OCI-LY1 (cell line): ENCODE measurements at regions not wholly inside any gene's neighbourhood (a gene's known extent, or its start where the extent isn't known, plus 50 kb on each side); places are given as distances from the start of the nearest gene placed in this dataset.

ENCODE experiments used
- H2AFZ ChIP-seq: fragments of 200-600 bp; sonication (generic), shearing (Covaris generic); 2 replicates; pipeline ENCODE4 v1.6.0; 2014; ENCODE audit warnings: antibody characterized with exemption, mild to moderate bottlenecking, low read length
- H3F3A ChIP-seq: fragments of 200-600 bp; sonication (generic), shearing (Covaris generic); 2 replicates; pipeline ENCODE4 v1.6.0; 2014; ENCODE audit warnings: mild to moderate bottlenecking, antibody characterized with exemption, low read length, moderate library complexity; ENCODE audit not compliant: insufficient read depth
- H3K27ac ChIP-seq: fragments of 200-600 bp; sonication (generic); 2 replicates; pipeline ENCODE4 v1.5.1; 2014; ENCODE audit warnings: low read length, mixed run types, mild to moderate bottlenecking, low read depth; ENCODE audit not compliant: poor library complexity, severe bottlenecking
- H3K27me3 ChIP-seq: fragments of 200-600 bp; sonication (generic); 2 replicates; pipeline ENCODE4 v1.6.0; 2014; ENCODE audit warnings: antibody characterized with exemption, mild to moderate bottlenecking, low read length, moderate library complexity; ENCODE audit not compliant: insufficient read depth
- H3K36me3 ChIP-seq: fragments of 200-600 bp; sonication (generic); 2 replicates; pipeline ENCODE4 v1.6.1; 2014; ENCODE audit warnings: mild to moderate bottlenecking, antibody characterized with exemption, low read length, moderate library complexity, mixed read lengths; ENCODE audit not compliant: insufficient read depth
- H3K4me1 ChIP-seq: fragments of 200-600 bp; sonication (generic); 2 replicates; pipeline ENCODE4 v1.5.1; 2014; ENCODE audit warnings: mild to moderate bottlenecking, low read length, moderate library complexity; ENCODE audit not compliant: insufficient read depth, severe bottlenecking
- H3K4me2 ChIP-seq: fragments of 200-600 bp; sonication (generic), shearing (Covaris generic); 2 replicates; pipeline ENCODE4 v1.6.1; 2014; ENCODE audit warnings: low read length
- H3K4me3 ChIP-seq: fragments of 200-600 bp; sonication (generic); 2 replicates; pipeline ENCODE4 v1.5.1; 2014; ENCODE audit warnings: low read length, low read depth, mild to moderate bottlenecking, mixed read lengths; ENCODE audit not compliant: poor library complexity, severe bottlenecking
- H3K79me2 ChIP-seq: fragments of 200-600 bp; shearing (Covaris generic); 2 replicates; pipeline ENCODE4 v1.6.1; 2016; ENCODE audit warnings: mixed run types, low read length, mixed read lengths; ENCODE audit not compliant: insufficient read depth
- H3K9ac ChIP-seq: fragments of 200-600 bp; sonication (generic), shearing (Covaris generic); 2 replicates; pipeline ENCODE4 v1.6.1; 2014; ENCODE audit warnings: mild to moderate bottlenecking, low read length, mixed read lengths
- H3K9me2 ChIP-seq: fragments of 200-600 bp; sonication (generic), shearing (Covaris generic); 2 replicates; pipeline ENCODE4 v1.6.1; 2014; ENCODE audit warnings: low read depth, mild to moderate bottlenecking, low read length, mixed read lengths
- H3K9me3 ChIP-seq: fragments of 200-600 bp; shearing (Covaris generic); 2 replicates; pipeline ENCODE4 v1.6.1; 2014; ENCODE audit warnings: low read length, mixed read lengths
- H4K20me1 ChIP-seq: fragments of 200-600 bp; sonication (generic), shearing (Covaris generic); 2 replicates; pipeline ENCODE4 v1.6.0; 2016; ENCODE audit warnings: mild to moderate bottlenecking, low read length; ENCODE audit not compliant: insufficient read depth
- EZH2 ChIP-seq: fragments of 200-600 bp; sonication (generic), shearing (Covaris generic); IDR thresholded peaks from 2 replicates; pipeline ENCODE4 v1.8.0; 2017; ENCODE audit warnings: borderline replicate concordance, mixed run types, mild to moderate bottlenecking, antibody characterized with exemption, low read length, moderate library complexity, mixed read lengths
- TF ChIP-seq, protein P1 (sequence below): fragments of 200-600 bp; sonication (generic), shearing (Covaris generic); IDR thresholded peaks from 2 replicates; pipeline ENCODE4 v1.5.1; 2017; ENCODE audit warnings: mild to moderate bottlenecking, antibody characterized with exemption, low read length, moderate library complexity, mixed read lengths

DNA sequence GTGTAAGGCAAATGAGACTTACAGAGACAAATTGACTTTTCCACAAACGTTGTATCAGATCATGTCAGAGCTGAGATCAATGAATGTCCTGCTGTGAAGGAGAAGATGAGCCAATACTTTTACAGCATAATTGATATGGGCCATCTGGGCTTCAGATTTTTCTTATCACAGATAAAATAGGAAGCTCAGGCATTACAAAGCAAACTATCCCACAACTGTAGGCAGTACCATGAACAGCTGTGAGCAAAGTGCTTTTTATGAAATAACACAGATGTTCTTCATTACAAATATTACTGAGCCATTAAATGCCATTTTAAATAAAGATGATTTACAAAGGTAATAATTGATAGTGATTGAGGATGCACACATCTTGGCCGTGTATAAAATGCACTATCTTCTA lies 852.3 kb downstream of the OTOL1 start:
- TF ChIP-seq EZH2, result no peak
- TF ChIP-seq, protein P1, sequence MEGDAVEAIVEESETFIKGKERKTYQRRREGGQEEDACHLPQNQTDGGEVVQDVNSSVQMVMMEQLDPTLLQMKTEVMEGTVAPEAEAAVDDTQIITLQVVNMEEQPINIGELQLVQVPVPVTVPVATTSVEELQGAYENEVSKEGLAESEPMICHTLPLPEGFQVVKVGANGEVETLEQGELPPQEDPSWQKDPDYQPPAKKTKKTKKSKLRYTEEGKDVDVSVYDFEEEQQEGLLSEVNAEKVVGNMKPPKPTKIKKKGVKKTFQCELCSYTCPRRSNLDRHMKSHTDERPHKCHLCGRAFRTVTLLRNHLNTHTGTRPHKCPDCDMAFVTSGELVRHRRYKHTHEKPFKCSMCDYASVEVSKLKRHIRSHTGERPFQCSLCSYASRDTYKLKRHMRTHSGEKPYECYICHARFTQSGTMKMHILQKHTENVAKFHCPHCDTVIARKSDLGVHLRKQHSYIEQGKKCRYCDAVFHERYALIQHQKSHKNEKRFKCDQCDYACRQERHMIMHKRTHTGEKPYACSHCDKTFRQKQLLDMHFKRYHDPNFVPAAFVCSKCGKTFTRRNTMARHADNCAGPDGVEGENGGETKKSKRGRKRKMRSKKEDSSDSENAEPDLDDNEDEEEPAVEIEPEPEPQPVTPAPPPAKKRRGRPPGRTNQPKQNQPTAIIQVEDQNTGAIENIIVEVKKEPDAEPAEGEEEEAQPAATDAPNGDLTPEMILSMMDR, result no peak

DNA sequence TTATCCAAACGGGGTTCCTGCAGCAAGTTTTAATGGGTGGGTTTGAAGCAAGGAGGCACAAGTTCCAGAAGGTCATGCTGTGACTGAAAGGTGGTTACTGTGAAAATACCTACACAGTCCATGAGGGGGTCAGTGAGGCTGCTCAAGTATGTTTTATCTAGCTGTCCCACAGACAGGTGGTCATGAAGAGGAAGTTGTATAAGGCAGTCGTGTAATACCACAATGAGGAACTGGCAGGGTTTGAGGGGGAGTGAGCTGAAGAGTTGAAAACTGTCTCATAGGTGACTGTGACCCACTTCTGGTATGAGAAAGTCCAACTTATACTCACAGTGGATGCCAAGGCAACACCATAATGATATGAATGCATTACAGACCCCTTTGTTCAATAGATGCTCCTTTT lies 856.8 kb downstream of the OTOL1 start:
- no peak overlapping the region for H3K27ac ChIP-seq
- no peak overlapping the region for H2AFZ ChIP-seq
- no peak overlapping the region for H3K9ac ChIP-seq
- H3K27me3 ChIP-seq, result no peaks in the 10 kb centered on the region
- H3K4me1 ChIP-seq, result no peaks in the 10 kb centered on the region
- H3K9me2 ChIP-seq, result no peaks in the 10 kb centered on the region
- H3K36me3 ChIP-seq, result no peaks in the 10 kb centered on the region
- no peak overlapping the region for H3K4me2 ChIP-seq
- no peak overlapping the region for H3K4me3 ChIP-seq
- no peaks in the 10 kb centered on the region for H3F3A ChIP-seq
- H4K20me1 ChIP-seq, result no peaks in the 10 kb centered on the region
- TF ChIP-seq EZH2, result no peak
- TF ChIP-seq, protein P1, result no peak
- H3K9me3 ChIP-seq, result no peaks in the 10 kb centered on the region
- no peaks in the 10 kb centered on the region for H3K79me2 ChIP-seq

More for the DNA sequence above, 852.3 kb downstream of the OTOL1 start:
- Histone ChIP-seq H3K27me3 (no peaks in the 10 kb centered on the region), H4K20me1 (no peaks in the 10 kb centered on the region), H2AFZ (no peak overlapping the region), H3K4me3 (no peak overlapping the region), H3K79me2 (no peaks in the 10 kb centered on the region), H3K4me1 (no peaks in the 10 kb centered on the region), H3K9me3 (no peaks in the 10 kb centered on the region), H3K4me2 (no peak overlapping the region), H3K36me3 (no peaks in the 10 kb centered on the region), H3K27ac (no peak overlapping the region), H3K9ac (no peak overlapping the region), H3K9me2 (no peaks in the 10 kb centered on the region), H3F3A (no peaks in the 10 kb centered on the region)

DNA sequence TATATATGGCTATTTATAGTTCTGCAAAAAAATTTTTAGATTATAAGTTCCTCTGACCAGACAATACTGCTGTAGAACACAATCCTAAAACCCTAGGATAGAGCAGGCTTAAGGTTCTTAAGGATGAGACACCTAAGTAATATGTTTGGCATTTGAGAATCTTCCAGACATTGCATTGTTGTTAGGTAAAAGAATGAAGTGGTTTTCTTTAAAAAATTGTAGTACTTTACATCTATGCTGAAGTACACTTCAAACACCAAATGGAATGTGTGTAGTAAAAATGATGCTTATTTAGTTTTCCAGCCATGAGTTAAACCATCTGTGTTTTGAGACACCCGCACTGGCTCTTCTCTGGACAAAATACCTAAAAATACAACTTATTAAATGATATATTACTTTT lies 857.7 kb downstream of the OTOL1 start:
- H3K9ac ChIP-seq, result no peak overlapping the region
- H3K36me3 ChIP-seq, result no peaks in the 10 kb centered on the region
- no peaks in the 10 kb centered on the region for H4K20me1 ChIP-seq
- no peak overlapping the region for H3K27ac ChIP-seq
- no peaks in the 10 kb centered on the region for H3F3A ChIP-seq
- no peaks in the 10 kb centered on the region for H3K9me3 ChIP-seq
- no peak overlapping the region for H3K4me3 ChIP-seq
- H3K27me3 ChIP-seq, result no peaks in the 10 kb centered on the region
- no peak for TF ChIP-seq EZH2
- TF ChIP-seq, protein P1, result no peak
- no peaks in the 10 kb centered on the region for H3K4me1 ChIP-seq
- H2AFZ ChIP-seq, result no peak overlapping the region
- H3K79me2 ChIP-seq, result no peaks in the 10 kb centered on the region
- H3K9me2 ChIP-seq, result no peaks in the 10 kb centered on the region
- no peak overlapping the region for H3K4me2 ChIP-seq
